OCI-LY3 (cell line): ENCODE measurements at regions not wholly inside any gene's neighbourhood (a gene's known extent, or its start where the extent isn't known, plus 50 kb on each side); places are given as distances from the start of the nearest gene placed in this dataset.

ENCODE experiments used
- CTCF ChIP-seq: fragments of 200-600, 300-600 bp; sonication (generic); IDR thresholded peaks from 2 replicates; pipeline ENCODE4 v1.5.1; 2014; ENCODE audit warnings: antibody characterized with exemption, low read length, low read depth
- EZH2phosphoT487 ChIP-seq: fragments of 200-600 bp; shearing (Covaris generic); IDR thresholded peaks from 2 replicates; pipeline ENCODE4 v1.6.1; 2018; ENCODE audit warnings: antibody characterized with exemption, mixed run types, low read depth

- TF ChIP-seq CTCF: no peak
- TF ChIP-seq EZH2phosphoT487: no peak
These were observed 600.3 kb downstream of the GBE1 start for GRCh38 chr3:81161100-81161499.
